SK-N-SH (cell line): ENCODE measurements at regions not wholly inside any gene's neighbourhood (a gene's known extent, or its start where the extent isn't known, plus 50 kb on each side); places are given as distances from the start of the nearest gene placed in this dataset.

Source experiments
- CTCF ChIP-seq: fragments of 200-600 bp; sonication (generic); IDR thresholded peaks from 2 replicates; pipeline ENCODE4 v1.6.1; 2017; ENCODE audit warnings: antibody characterized with exemption, mild to moderate bottlenecking, moderate library complexity
- EP300 ChIP-seq, 2 experiments: IDR thresholded peaks; 2 replicates each; pipeline versions ENCODE4 v1.4.0 to v1.6.1; 2012; ENCODE audit warnings: borderline replicate concordance in 1 of 2, low read depth in 1 of 2, low read length in 1 of 2
- MXI1 ChIP-seq: IDR thresholded peaks from 2 replicates; pipeline ENCODE4 v1.6.1; 2012; ENCODE audit warnings: mild to moderate bottlenecking, low read depth, low read length, improper control_type of control experiment
- NFIC ChIP-seq: IDR thresholded peaks from 2 replicates; pipeline ENCODE4 v1.4.0; 2012; ENCODE audit warnings: borderline replicate concordance
- POLR2AphosphoS5 ChIP-seq: IDR thresholded peaks from 2 replicates; pipeline ENCODE4 v1.6.1; 2012; ENCODE audit warnings: low read depth, low read length
- RXRA ChIP-seq: IDR thresholded peaks from 2 replicates; pipeline ENCODE4 v1.4.0; 2012; ENCODE audit warnings: low read depth, mild to moderate bottlenecking, borderline replicate concordance
- SMC3 ChIP-seq: IDR thresholded peaks from 2 replicates; pipeline ENCODE4 v1.6.1; 2012; ENCODE audit warnings: low read depth, low read length, improper control_type of control experiment
- TCF12 ChIP-seq: IDR thresholded peaks from 2 replicates; pipeline ENCODE4 v1.4.0; 2012

DNA sequence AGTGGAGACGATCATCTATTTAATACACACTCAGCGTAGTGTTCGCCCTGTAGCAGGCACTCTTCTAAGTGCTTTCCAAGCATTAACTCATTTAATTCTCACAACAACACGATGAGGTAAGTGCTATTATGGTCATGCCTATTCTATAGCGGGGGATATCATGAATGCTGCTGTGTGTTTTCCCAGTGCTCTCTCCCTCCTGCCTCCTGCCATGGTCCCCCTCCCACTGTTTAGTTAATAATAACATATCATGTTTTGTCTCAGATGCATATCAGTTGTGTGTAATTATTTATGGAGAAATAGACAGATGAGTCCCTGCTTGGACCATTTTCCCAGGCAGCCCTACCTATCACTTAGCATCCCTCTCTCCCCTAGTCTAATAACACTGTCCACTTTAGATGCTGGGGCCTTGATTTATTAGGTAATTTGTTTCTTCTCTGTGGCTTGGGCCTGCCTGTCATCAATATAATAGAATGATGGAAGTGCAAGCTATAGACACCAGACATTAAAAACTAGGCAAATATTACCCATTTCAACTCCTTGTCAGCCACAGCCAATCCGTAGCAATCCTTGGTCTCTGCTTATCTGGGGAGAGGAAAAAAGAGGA, 122.9 kb upstream of the TLE3 start:
- TF ChIP-seq POLR2AphosphoS5 (no peak), RXRA (no peak), MXI1 (no peak), CTCF (no peak), SMC3 (no peak), EP300 (IDR thresholded peaks at IDR 0.05; ENCODE audit: borderline replicate concordance in 1 of 2, low read depth in 1 of 2, low read length in 1 of 2) (no peak), TCF12 (no peak), NFIC (no peak)
